Trophoblast cell (in vitro differentiated cells and primary cell): ENCODE measurements at regions not wholly inside any gene's neighbourhood (a gene's known extent, or its start where the extent isn't known, plus 50 kb on each side); places are given as distances from the start of the nearest gene placed in this dataset.

Experiments used
- DNase-seq, 2 donors: peaks; one replicate each; pipeline ENCODE4 v3.0.0-alpha.2; 2016
- H2AFZ ChIP-seq: 2 replicates; pipeline ENCODE4 v1.6.1; 2013; ENCODE audit warnings: low read length, moderate library complexity, mild to moderate bottlenecking; ENCODE audit not compliant: insufficient read depth, poor library complexity
- H2AK5ac ChIP-seq: 2 replicates; pipeline ENCODE4 v1.6.1; 2013; ENCODE audit warnings: mild to moderate bottlenecking, low read length
- H2BK120ac ChIP-seq: 2 replicates; pipeline ENCODE4 v1.6.1; 2013; ENCODE audit warnings: low read length, mild to moderate bottlenecking, moderate library complexity; ENCODE audit not compliant: insufficient read depth, poor library complexity
- H2BK12ac ChIP-seq: 2 replicates; pipeline ENCODE4 v1.6.1; 2013; ENCODE audit warnings: mild to moderate bottlenecking, low read length, moderate library complexity
- H2BK5ac ChIP-seq: 2 replicates; pipeline ENCODE4 v1.6.1; 2013; ENCODE audit warnings: low read length, low read depth, moderate library complexity, mild to moderate bottlenecking; ENCODE audit not compliant: poor library complexity
- H3K14ac ChIP-seq: 2 replicates; pipeline ENCODE4 v1.6.1; 2013; ENCODE audit warnings: mild to moderate bottlenecking, low read length
- H3K18ac ChIP-seq: 2 replicates; pipeline ENCODE4 v1.6.1; 2013; ENCODE audit warnings: mild to moderate bottlenecking, low read length
- H3K23ac ChIP-seq: 2 replicates; pipeline ENCODE4 v1.6.1; 2013; ENCODE audit warnings: low read length
- H3K27ac ChIP-seq: 2 replicates; pipeline ENCODE4 v1.5.1; 2013; ENCODE audit warnings: low read depth, mild to moderate bottlenecking, inconsistent platforms, low read length, moderate library complexity
- H3K27me3 ChIP-seq: 2 replicates; pipeline ENCODE4 v1.6.1; 2013; ENCODE audit warnings: inconsistent platforms, mild to moderate bottlenecking, low read length, moderate library complexity; ENCODE audit not compliant: insufficient read depth
- H3K36me3 ChIP-seq, 2 experiments: 1 replicate in 1 of 2; 2 replicates in 1 of 2; pipeline ENCODE4 v1.6.1; 2013; ENCODE audit warnings: low read length in 2 of 2, mild to moderate bottlenecking in 2 of 2, moderate library complexity in 1 of 2; ENCODE audit not compliant: insufficient read depth in 2 of 2, control insufficient read depth in 1 of 2
- H3K4ac ChIP-seq: 2 replicates; pipeline ENCODE4 v1.6.1; 2013; ENCODE audit warnings: low read depth, mild to moderate bottlenecking, low read length, moderate library complexity
- H3K4me1 ChIP-seq, 2 experiments: 1 replicate in 1 of 2; 2 replicates in 1 of 2; pipeline ENCODE4 v1.6.1; 2013; ENCODE audit warnings: low read length in 2 of 2, mild to moderate bottlenecking in 2 of 2, moderate library complexity in 1 of 2; ENCODE audit not compliant: insufficient read depth in 2 of 2, control insufficient read depth in 1 of 2
- H3K4me2 ChIP-seq: 2 replicates; pipeline ENCODE4 v1.6.1; 2013; ENCODE audit warnings: inconsistent platforms, mild to moderate bottlenecking, low read length, moderate library complexity
- H3K4me3 ChIP-seq: 2 replicates; pipeline ENCODE4 v1.5.1; 2013; ENCODE audit warnings: mild to moderate bottlenecking, low read depth, low read length, inconsistent platforms
- H3K79me1 ChIP-seq: one replicate; pipeline ENCODE4 v1.6.1; 2013; ENCODE audit warnings: low read length
- H3K79me2 ChIP-seq: 2 replicates; pipeline ENCODE4 v1.6.1; 2013; ENCODE audit warnings: low read length, mild to moderate bottlenecking; ENCODE audit not compliant: control insufficient read depth, insufficient read depth, poor library complexity
- H3K9ac ChIP-seq: 2 replicates; pipeline ENCODE4 v1.6.1; 2013; ENCODE audit warnings: mild to moderate bottlenecking, low read length
- H3K9me3 ChIP-seq: 2 replicates; pipeline ENCODE4 v1.6.1; 2013; ENCODE audit warnings: low read depth, mild to moderate bottlenecking, control low read depth, inconsistent platforms, low read length; ENCODE audit not compliant: insufficient read depth
- H4K12ac ChIP-seq: 2 replicates; pipeline ENCODE4 v1.6.1; 2013; ENCODE audit warnings: low read depth, mild to moderate bottlenecking, low read length, moderate library complexity
- H4K8ac ChIP-seq: 2 replicates; pipeline ENCODE4 v1.6.1; 2013; ENCODE audit warnings: low read depth, mild to moderate bottlenecking, low read length, moderate library complexity
- H4K91ac ChIP-seq: one replicate; pipeline ENCODE4 v1.6.1; 2013; ENCODE audit warnings: low read depth, mild to moderate bottlenecking, low read length, moderate library complexity
- WGBS: extraction: QIAGEN DNeasy Blood & Tissue Kit; methylation state at CpG from one replicate; pipeline ENCODE4 v1.1.7; 2013; ENCODE audit warnings: missing lambda C conversion rate; ENCODE audit not compliant: insufficient read length, insufficient coverage; ENCODE audit errors: extremely low coverage; 5-methylcytosine and 5-hydroxymethylcytosine counted together

GRCh38 chr5:143652108-143652700 lies 159.8 kb upstream of the HMHB1 start:
- Histone ChIP-seq H2AFZ (peak overlapping the region; percentile 45), H2BK5ac (no peak overlapping the region), H3K4me3 (no peak overlapping the region), H3K9me3 (no peaks in the 10 kb centered on the region), H3K27ac (no peak overlapping the region), H3K79me1 (no peaks in the 10 kb centered on the region), H3K9ac (no peak overlapping the region), H2BK120ac (no peak overlapping the region), H3K18ac (no peak overlapping the region), H3K36me3 (no peaks in the 10 kb centered on the region), H3K4me2 (no peak overlapping the region), H3K27me3 (no peaks in the 10 kb centered on the region), H3K79me2 (no peaks in the 10 kb centered on the region), H3K4me1 (no peaks in the 10 kb centered on the region), H4K12ac (no peak overlapping the region), H3K14ac (no peak overlapping the region), H4K8ac (no peak overlapping the region), H2BK12ac (no peak overlapping the region), H2AK5ac (no peak overlapping the region), H3K4ac (no peak overlapping the region), H4K91ac (no peak overlapping the region), H3K23ac (no peak overlapping the region)
- DNase-seq = no peak
- WGBS = no CpG with 5 or more reads among the region's 3 CpGs

GRCh38 chr5:143649937-143650621 lies 161.9 kb upstream of the HMHB1 start:
- Histone ChIP-seq H4K8ac (no peak overlapping the region), H3K27me3 (no peaks in the 10 kb centered on the region), H4K12ac (no peak overlapping the region), H3K4me2 (no peak overlapping the region), H3K4me1 (no peaks in the 10 kb centered on the region), H3K18ac (no peak overlapping the region), H2AK5ac (no peak overlapping the region), H3K9me3 (no peaks in the 10 kb centered on the region), H3K27ac (no peak overlapping the region), H3K4ac (no peak overlapping the region), H3K14ac (no peak overlapping the region), H3K9ac (no peak overlapping the region), H2BK12ac (no peak overlapping the region), H3K79me2 (no peaks in the 10 kb centered on the region), H3K23ac (no peak overlapping the region), H2BK5ac (no peak overlapping the region), H3K79me1 (no peaks in the 10 kb centered on the region), H2BK120ac (no peak overlapping the region), H2AFZ (no peak overlapping the region), H4K91ac (no peak overlapping the region), H3K4me3 (no peak overlapping the region), H3K36me3 (no peaks in the 10 kb centered on the region)
- DNase-seq = no peak
- no CpG with 5 or more reads among the region's 5 CpGs for WGBS

GRCh38 chr5:143648696-143649095 lies 163.3 kb upstream of the HMHB1 start:
- no peak overlapping the region for H2AK5ac ChIP-seq
- no peak overlapping the region for H4K91ac ChIP-seq
- no peak overlapping the region for H2BK5ac ChIP-seq
- H4K8ac ChIP-seq = no peak overlapping the region
- no peaks in the 10 kb centered on the region for H3K4me1 ChIP-seq
- no peaks in the 10 kb centered on the region for H3K27me3 ChIP-seq
- H2BK120ac ChIP-seq = no peak overlapping the region
- H4K12ac ChIP-seq = no peak overlapping the region
- no peak overlapping the region for H3K9ac ChIP-seq
- no peak overlapping the region for H3K18ac ChIP-seq
- no peak overlapping the region for H3K27ac ChIP-seq
- WGBS = no CpG with 5 or more reads among the region's 2 CpGs
- no peak overlapping the region for H2BK12ac ChIP-seq
- no peak overlapping the region for H3K4me2 ChIP-seq
- peak in 1 of 2 donors; percentile 40 for DNase-seq
- H2AFZ ChIP-seq = no peak overlapping the region
- H3K4me3 ChIP-seq = no peak overlapping the region
- no peak overlapping the region for H3K23ac ChIP-seq
- H3K79me1 ChIP-seq = no peaks in the 10 kb centered on the region
- no peaks in the 10 kb centered on the region for H3K79me2 ChIP-seq
- no peaks in the 10 kb centered on the region for H3K36me3 ChIP-seq
- H3K14ac ChIP-seq = no peak overlapping the region
- H3K9me3 ChIP-seq = no peaks in the 10 kb centered on the region
- no peak overlapping the region for H3K4ac ChIP-seq

GRCh38 chr5:143646961-143647360 lies 165.0 kb upstream of the HMHB1 start:
- no peak overlapping the region for H4K8ac ChIP-seq
- H2AK5ac ChIP-seq = no peak overlapping the region
- peak in 1 of 2 donors; percentile 22 for DNase-seq
- H3K4me3 ChIP-seq = no peak overlapping the region
- H3K4me2 ChIP-seq = no peak overlapping the region
- H3K36me3 ChIP-seq = no peaks in the 10 kb centered on the region
- no peak overlapping the region for H3K27ac ChIP-seq
- no peak overlapping the region for H4K12ac ChIP-seq
- no peak overlapping the region for H2BK12ac ChIP-seq
- no peak overlapping the region for H2BK120ac ChIP-seq
- no peak overlapping the region for H2BK5ac ChIP-seq
- no peak overlapping the region for H4K91ac ChIP-seq
- no peaks in the 10 kb centered on the region for H3K27me3 ChIP-seq
- H3K79me2 ChIP-seq = no peaks in the 10 kb centered on the region
- no peaks in the 10 kb centered on the region for H3K9me3 ChIP-seq
- H3K79me1 ChIP-seq = no peaks in the 10 kb centered on the region
- no peak overlapping the region for H3K4ac ChIP-seq
- H3K18ac ChIP-seq = no peak overlapping the region
- no CpG with 5 or more reads among the region's 14 CpGs for WGBS
- no peak overlapping the region for H3K9ac ChIP-seq
- H3K14ac ChIP-seq = no peak overlapping the region
- H3K4me1 ChIP-seq = no peaks in the 10 kb centered on the region
- H2AFZ ChIP-seq = no peak overlapping the region
- no peak overlapping the region for H3K23ac ChIP-seq
